ENCODE measurements at regions not wholly inside any gene's neighbourhood (a gene's known extent, or its start where the extent isn't known, plus 50 kb on each side); places are given as distances from the start of the nearest gene placed in this dataset.
"Not testable (repeated sequence)": the region's sequence is repeated elsewhere in the genome, so short reads cannot be mapped to it uniquely, and the experiment has no call there.

- DNase-seq (ENCODE audit: low spot score) = peak; percentile 50
These were observed 1142.3 kb downstream of the RPIA start for GRCh38 chr2:89833780-89834117.

- no peak for DNase-seq (ENCODE audit: low spot score)
These were observed 1142.8 kb downstream of the RPIA start for GRCh38 chr2:89834306-89834705.

GRCh38 chr2:89836326-89836725, 1144.9 kb downstream of the RPIA start:
- DNase-seq (ENCODE audit: low spot score) = peak; percentile 47

GRCh38 chr2:89837962-89838625, 1146.6 kb downstream of the RPIA start:
- DNase-seq (ENCODE audit: low spot score) = no peak

GRCh38 chr2:89840175-89840574, 1148.7 kb downstream of the RPIA start:
- not testable (repeated sequence) for DNase-seq (ENCODE audit: low spot score)

- DNase-seq (ENCODE audit: low spot score) = not testable (repeated sequence)
These were observed 1149.5 kb downstream of the RPIA start for GRCh38 chr2:89840781-89841475.

GRCh38 chr2:89841476-89841840, 1150.0 kb downstream of the RPIA start:
- DNase-seq (ENCODE audit: low spot score) = no peak

GRCh38 chr2:89842180-89842908, 1150.9 kb downstream of the RPIA start:
- DNase-seq (ENCODE audit: low spot score) = no peak

- DNase-seq (ENCODE audit: low spot score) = no peak
These were observed 1152.9 kb downstream of the RPIA start for GRCh38 chr2:89844221-89844943.

- DNase-seq (ENCODE audit: low spot score) = no peak
These were observed 1154.1 kb downstream of the RPIA start for GRCh38 chr2:89845532-89845931.

GRCh38 chr2:89848114-89848513, 1156.6 kb downstream of the RPIA start:
- no peak for DNase-seq (ENCODE audit: low spot score)

GRCh38 chr2:89848763-89849368, 1157.4 kb downstream of the RPIA start:
- DNase-seq (ENCODE audit: low spot score) = peak; percentile 31

- DNase-seq (ENCODE audit: low spot score) = no peak
These were observed 1158.3 kb downstream of the RPIA start for GRCh38 chr2:89849731-89850130.

- no peak for DNase-seq (ENCODE audit: low spot score)
These were observed 1159.0 kb downstream of the RPIA start for GRCh38 chr2:89850481-89850880.

GRCh38 chr2:89850881-89851582, 1159.6 kb downstream of the RPIA start:
- DNase-seq (ENCODE audit: low spot score) = no peak

GRCh38 chr2:89851583-89851905, 1160.1 kb downstream of the RPIA start:
- no peak for DNase-seq (ENCODE audit: low spot score)

GRCh38 chr2:89853427-89853826, 1162.0 kb downstream of the RPIA start:
- not testable (repeated sequence) for DNase-seq (ENCODE audit: low spot score)

GRCh38 chr2:89855752-89856151, 1164.3 kb downstream of the RPIA start:
- not testable (repeated sequence) for DNase-seq (ENCODE audit: low spot score)

- not testable (repeated sequence) for DNase-seq (ENCODE audit: low spot score)
These were observed 1164.8 kb downstream of the RPIA start for GRCh38 chr2:89856305-89856704.

GRCh38 chr2:89862164-89862563, 1170.7 kb downstream of the RPIA start:
- DNase-seq (ENCODE audit: low spot score) = not testable (repeated sequence)

- DNase-seq (ENCODE audit: low spot score) = not testable (repeated sequence)
These were observed 1171.7 kb downstream of the RPIA start for GRCh38 chr2:89863209-89863608.
